ENCODE measurements at regions not wholly inside any gene's neighbourhood (a gene's known extent, or its start where the extent isn't known, plus 50 kb on each side); places are given as distances from the start of the nearest gene placed in this dataset.

GRCh38 chrX:121635141-121635540, 587.7 kb downstream of the GLUD2 start:
- Histone ChIP-seq H3K9me3 (ENCODE audit: low read depth) (no peaks in the 10 kb centered on the region), H3K4me3 (no peak overlapping the region), H3K27me3 (no peaks in the 10 kb centered on the region), H3K4me2 (no peak overlapping the region), H3K27ac (no peak overlapping the region), H4K20me1 (ENCODE audit: insufficient read depth, poor library complexity, severe bottlenecking) (no peaks in the 10 kb centered on the region), H2AFZ (no peak overlapping the region), H3K79me2 (no peaks in the 10 kb centered on the region), H3K36me3 (replicated peaks; ENCODE audit: insufficient read depth, low read depth) (no peaks in the 10 kb centered on the region), H3K9me2 (replicated peaks; ENCODE audit: insufficient read depth) (no peaks in the 10 kb centered on the region), H3K4me1 (ENCODE audit: insufficient read depth) (no peaks in the 10 kb centered on the region)
- WGBS (ENCODE audit: low lambda C conversion rate, missing lambda C conversion rate) = 73% methylated on average over 2 of the region's 2 CpGs
- TF ChIP-seq CTCF (IDR thresholded peaks at IDR 0.05; ENCODE audit: poor library complexity) (no peak), EZH2phosphoT487 (IDR thresholded peaks at IDR 0.05; ENCODE audit: low read depth, severe bottlenecking, unreplicated experiment) (no peak)
- DNase-seq (ENCODE audit: low spot score) = no peak

- no peak for TF ChIP-seq EZH2phosphoT487 (IDR thresholded peaks at IDR 0.05; ENCODE audit: low read depth, severe bottlenecking, unreplicated experiment)
- TF ChIP-seq CTCF (IDR thresholded peaks at IDR 0.05; ENCODE audit: poor library complexity) = no peak
- no peak for TF ChIP-seq EZH2 (IDR thresholded peaks at IDR 0.05; ENCODE audit: borderline replicate concordance)
- H3K27ac ChIP-seq = no peak overlapping the region
- no peak for DNase-seq (ENCODE audit: low spot score)
- H4K20me1 ChIP-seq (ENCODE audit: insufficient read depth, poor library complexity, severe bottlenecking) = no peaks in the 10 kb centered on the region
- no peaks in the 10 kb centered on the region for H3K27me3 ChIP-seq
- H3K79me2 ChIP-seq = no peaks in the 10 kb centered on the region
- H3K4me2 ChIP-seq = no peak overlapping the region
- H3K36me3 ChIP-seq (replicated peaks; ENCODE audit: insufficient read depth, low read depth) = no peaks in the 10 kb centered on the region
- H3K4me3 ChIP-seq = no peak overlapping the region
- H2AFZ ChIP-seq = no peak overlapping the region
- no peaks in the 10 kb centered on the region for H3K9me2 ChIP-seq (replicated peaks; ENCODE audit: insufficient read depth)
- H3K9me3 ChIP-seq (ENCODE audit: low read depth) = no peaks in the 10 kb centered on the region
- no peaks in the 10 kb centered on the region for H3K4me1 ChIP-seq (ENCODE audit: insufficient read depth)
Observed at GRCh38 chrX:121639781-121640180, 592.4 kb downstream of the GLUD2 start.

GRCh38 chrX:121641560-121641959, 594.1 kb downstream of the GLUD2 start:
- WGBS (ENCODE audit: low lambda C conversion rate, missing lambda C conversion rate) = 32% methylated on average over 2 of the region's 2 CpGs
- Histone ChIP-seq H3K27ac (no peak overlapping the region), H3K36me3 (replicated peaks; ENCODE audit: insufficient read depth, low read depth) (no peaks in the 10 kb centered on the region), H3K79me2 (no peaks in the 10 kb centered on the region), H3K27me3 (no peaks in the 10 kb centered on the region), H3K4me2 (no peak overlapping the region), H4K20me1 (ENCODE audit: insufficient read depth, poor library complexity, severe bottlenecking) (no peaks in the 10 kb centered on the region), H2AFZ (no peak overlapping the region), H3K4me1 (ENCODE audit: insufficient read depth) (no peaks in the 10 kb centered on the region), H3K9me3 (ENCODE audit: low read depth) (no peaks in the 10 kb centered on the region), H3K9me2 (replicated peaks; ENCODE audit: insufficient read depth) (no peaks in the 10 kb centered on the region), H3K4me3 (no peak overlapping the region)
- TF ChIP-seq CTCF (IDR thresholded peaks at IDR 0.05; ENCODE audit: poor library complexity) = no peak
- TF ChIP-seq EZH2phosphoT487 (IDR thresholded peaks at IDR 0.05; ENCODE audit: low read depth, severe bottlenecking, unreplicated experiment) = no peak
- no peak for TF ChIP-seq EZH2 (IDR thresholded peaks at IDR 0.05; ENCODE audit: borderline replicate concordance)
- DNase-seq (ENCODE audit: low spot score) = no peak

GRCh38 chrX:121642415-121642814, 595.0 kb downstream of the GLUD2 start:
- no peak for DNase-seq (ENCODE audit: low spot score)

More at GRCh38 chrX:121642415-121642814, 595.0 kb downstream of the GLUD2 start:
- Histone ChIP-seq H3K27me3 (no peaks in the 10 kb centered on the region), H3K4me2 (no peak overlapping the region), H3K4me1 (ENCODE audit: insufficient read depth) (no peaks in the 10 kb centered on the region), H3K27ac (no peak overlapping the region), H2AFZ (no peak overlapping the region), H4K20me1 (ENCODE audit: insufficient read depth, poor library complexity, severe bottlenecking) (no peaks in the 10 kb centered on the region), H3K9me2 (replicated peaks; ENCODE audit: insufficient read depth) (no peaks in the 10 kb centered on the region), H3K79me2 (no peaks in the 10 kb centered on the region), H3K36me3 (replicated peaks; ENCODE audit: insufficient read depth, low read depth) (no peaks in the 10 kb centered on the region), H3K4me3 (no peak overlapping the region), H3K9me3 (ENCODE audit: low read depth) (no peaks in the 10 kb centered on the region)
- 42% methylated on average over 1 of the region's 1 CpG for WGBS (ENCODE audit: low lambda C conversion rate, missing lambda C conversion rate)
- TF ChIP-seq CTCF (IDR thresholded peaks at IDR 0.05; ENCODE audit: poor library complexity) (no peak), EZH2phosphoT487 (IDR thresholded peaks at IDR 0.05; ENCODE audit: low read depth, severe bottlenecking, unreplicated experiment) (no peak), EZH2 (IDR thresholded peaks at IDR 0.05; ENCODE audit: borderline replicate concordance) (no peak)

All from hepatocyte (in vitro differentiated cells).